Fibroblast of the aortic adventitia (primary cell): ENCODE measurements at regions not wholly inside any gene's neighbourhood (a gene's known extent, or its start where the extent isn't known, plus 50 kb on each side); places are given as distances from the start of the nearest gene placed in this dataset.
A peak's percentile ranks its signal among the peaks of the same experiment; 100 is the strongest.
"Not testable (repeated sequence)": the region's sequence is repeated elsewhere in the genome, so short reads cannot be mapped to it uniquely, and the experiment has no call there.

ENCODE experiments used
- DNase-seq: peaks from one replicate; pipeline ENCODE4 v3.0.0-alpha.2; 2010; ENCODE audit warnings: low read depth
- H3K4me3 ChIP-seq: 2 replicates; pipeline ENCODE4 v1.5.1; 2011; ENCODE audit warnings: low read depth, mild to moderate bottlenecking, control low read depth, low read length, moderate library complexity
- TF ChIP-seq, protein P1 (sequence below): IDR thresholded peaks from 2 replicates; pipeline ENCODE4 v1.5.1; 2011; ENCODE audit warnings: mild to moderate bottlenecking, low read length, control low read depth, inconsistent platforms; ENCODE audit not compliant: insufficient read depth

- TF ChIP-seq, protein P1, sequence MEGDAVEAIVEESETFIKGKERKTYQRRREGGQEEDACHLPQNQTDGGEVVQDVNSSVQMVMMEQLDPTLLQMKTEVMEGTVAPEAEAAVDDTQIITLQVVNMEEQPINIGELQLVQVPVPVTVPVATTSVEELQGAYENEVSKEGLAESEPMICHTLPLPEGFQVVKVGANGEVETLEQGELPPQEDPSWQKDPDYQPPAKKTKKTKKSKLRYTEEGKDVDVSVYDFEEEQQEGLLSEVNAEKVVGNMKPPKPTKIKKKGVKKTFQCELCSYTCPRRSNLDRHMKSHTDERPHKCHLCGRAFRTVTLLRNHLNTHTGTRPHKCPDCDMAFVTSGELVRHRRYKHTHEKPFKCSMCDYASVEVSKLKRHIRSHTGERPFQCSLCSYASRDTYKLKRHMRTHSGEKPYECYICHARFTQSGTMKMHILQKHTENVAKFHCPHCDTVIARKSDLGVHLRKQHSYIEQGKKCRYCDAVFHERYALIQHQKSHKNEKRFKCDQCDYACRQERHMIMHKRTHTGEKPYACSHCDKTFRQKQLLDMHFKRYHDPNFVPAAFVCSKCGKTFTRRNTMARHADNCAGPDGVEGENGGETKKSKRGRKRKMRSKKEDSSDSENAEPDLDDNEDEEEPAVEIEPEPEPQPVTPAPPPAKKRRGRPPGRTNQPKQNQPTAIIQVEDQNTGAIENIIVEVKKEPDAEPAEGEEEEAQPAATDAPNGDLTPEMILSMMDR: no peak
- DNase-seq: peak; percentile 66
- no peak overlapping the region for H3K4me3 ChIP-seq
Observed at GRCh38 chr7:46603780-46604179, 682.7 kb upstream of the IGFBP3 start.

DNA sequence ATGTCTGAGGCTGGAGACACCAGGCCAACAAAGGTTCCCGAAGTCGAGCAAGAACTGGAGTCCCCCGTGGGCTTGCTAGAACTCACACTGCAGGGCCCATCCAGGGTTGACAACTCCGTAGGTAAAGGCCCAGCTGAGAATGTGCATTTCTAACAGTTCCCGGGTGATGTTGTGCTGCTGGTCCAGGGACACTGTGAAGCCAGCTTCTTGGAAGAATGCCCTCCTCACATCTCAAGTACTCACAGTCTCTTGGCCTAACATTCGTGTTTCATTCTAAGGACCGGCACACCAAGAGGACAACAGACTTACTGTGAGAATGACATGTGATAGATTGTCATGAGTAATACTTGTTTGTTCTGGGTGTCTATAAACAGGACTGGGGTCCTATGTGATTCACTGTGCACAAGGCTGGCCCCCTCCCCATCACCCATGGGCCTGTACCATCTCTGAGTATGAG is 682.3 kb upstream of the IGFBP3 start:
- TF ChIP-seq, protein P1: no peak
- no peak for DNase-seq
- H3K4me3 ChIP-seq: no peak overlapping the region

- TF ChIP-seq, protein P1: no peak
- DNase-seq: peak; percentile 73
- no peak overlapping the region for H3K4me3 ChIP-seq
Observed at GRCh38 chr7:46600340-46600739, 679.3 kb upstream of the IGFBP3 start.

GRCh38 chr7:46594831-46595230 is 673.8 kb upstream of the IGFBP3 start:
- H3K4me3 ChIP-seq, DNase-seq: not testable (repeated sequence)

DNA sequence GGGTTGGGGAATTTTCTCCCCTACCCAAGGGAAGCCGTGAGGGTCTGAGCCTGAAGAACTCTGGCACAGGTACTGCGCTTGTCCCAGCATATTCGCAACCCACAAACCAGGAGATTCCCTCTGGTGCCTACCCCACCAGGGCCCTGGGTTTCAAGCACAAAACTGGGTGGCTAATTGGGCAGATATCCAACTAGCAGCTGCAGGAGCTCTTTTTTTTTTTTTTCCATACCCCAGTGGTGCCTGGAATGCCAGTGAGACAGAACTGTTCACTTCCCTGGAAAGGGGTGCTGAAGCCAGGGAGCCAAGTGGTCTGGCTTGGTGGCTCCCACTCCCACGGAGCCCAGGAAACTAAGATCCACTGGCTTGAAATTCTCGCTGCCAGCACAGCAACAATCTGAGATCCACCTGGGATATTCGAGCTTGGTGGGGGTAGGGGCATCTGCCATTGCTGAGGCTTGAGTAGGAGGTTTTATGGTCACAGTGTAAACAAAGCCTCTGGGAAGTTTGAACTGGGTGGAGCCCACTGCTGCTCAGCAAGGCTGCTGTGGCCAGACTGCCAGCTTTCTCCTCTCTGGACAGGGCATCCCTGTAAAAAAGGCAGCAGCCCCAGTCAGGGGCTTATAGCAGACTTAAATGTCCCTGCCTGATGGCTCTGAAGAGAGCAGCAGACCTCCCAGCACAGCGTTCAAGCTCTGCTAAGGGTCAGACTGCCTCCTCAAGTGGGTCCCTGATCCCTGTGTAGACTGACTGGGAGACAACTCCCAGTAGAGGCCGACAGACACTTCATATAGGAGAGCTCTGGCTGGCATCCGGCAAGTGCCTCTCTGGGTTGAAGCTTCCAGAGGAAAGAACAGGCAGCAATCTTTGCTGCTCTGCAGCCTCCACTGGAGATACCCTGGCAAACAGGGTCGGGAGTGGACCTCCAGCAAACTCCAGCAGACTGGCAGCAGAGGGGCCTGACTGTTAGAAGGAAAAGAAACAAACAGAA is 670.1 kb upstream of the IGFBP3 start:
- DNase-seq, H3K4me3 ChIP-seq: not testable (repeated sequence)

DNA sequence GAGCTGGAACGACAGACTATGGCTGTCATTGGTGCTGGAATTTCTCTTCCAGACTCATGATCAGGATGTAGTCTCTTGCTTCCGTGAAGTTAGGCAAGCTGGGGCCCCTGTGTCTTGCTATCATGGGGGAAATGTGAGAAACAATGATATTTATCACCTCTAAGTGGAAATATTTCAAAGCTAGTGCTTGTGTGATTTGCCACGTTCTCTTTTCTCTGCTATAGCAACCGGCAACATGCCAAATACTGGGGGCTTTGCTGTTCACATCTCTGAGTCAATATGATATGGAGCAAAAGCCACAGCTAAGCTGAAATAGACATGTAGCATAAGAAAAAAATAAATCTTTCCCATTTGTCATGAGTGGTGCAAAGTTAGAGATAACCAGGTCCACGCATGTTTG is 668.2 kb upstream of the IGFBP3 start:
- TF ChIP-seq, protein P1: no peak
- no peak overlapping the region for H3K4me3 ChIP-seq
- no peak for DNase-seq

DNA sequence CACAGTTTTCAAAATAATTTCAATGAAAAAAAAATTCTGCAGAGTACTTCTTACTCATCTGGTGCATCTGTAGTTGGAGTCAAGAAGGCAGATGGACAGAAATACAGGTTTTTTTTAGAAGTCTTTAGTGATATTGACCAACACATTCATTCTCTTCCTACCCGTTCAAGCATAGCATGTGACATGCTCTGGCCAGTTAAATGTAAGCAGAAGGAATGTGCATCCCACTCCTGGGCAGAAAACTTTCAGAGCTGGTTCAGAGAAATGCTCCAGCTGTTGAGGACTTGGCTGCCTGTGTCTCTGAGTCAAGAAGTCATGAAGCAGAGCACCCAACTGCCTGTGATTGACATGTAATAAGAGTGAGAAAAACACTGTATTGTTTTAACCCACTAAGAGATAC is 665.3 kb upstream of the IGFBP3 start:
- peak; percentile 64 for DNase-seq
- H3K4me3 ChIP-seq: no peak overlapping the region
- TF ChIP-seq, protein P1: no peak

DNA sequence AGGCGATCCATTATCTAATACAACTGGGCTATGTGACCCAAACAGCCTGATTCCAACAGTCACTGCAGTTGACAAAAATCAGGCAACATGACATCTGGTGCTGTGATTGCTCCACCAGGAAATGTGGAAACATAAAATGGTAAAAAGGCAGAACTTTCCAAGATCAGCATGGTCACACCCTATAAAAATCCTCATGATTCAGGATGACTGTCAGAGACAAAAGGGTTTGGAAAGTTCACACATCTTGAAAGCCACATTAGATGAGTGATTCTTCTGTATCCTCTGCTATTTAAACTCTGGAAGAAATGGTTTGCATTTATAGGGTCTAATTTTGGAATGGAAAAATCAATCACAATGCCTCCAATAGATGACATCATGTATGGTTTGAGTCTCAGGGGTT is 662.6 kb upstream of the IGFBP3 start:
- no peak overlapping the region for H3K4me3 ChIP-seq
- TF ChIP-seq, protein P1: no peak
- peak; percentile 68 for DNase-seq
